Fibroblast of lung (primary cell): ENCODE measurements at regions not wholly inside any gene's neighbourhood (a gene's known extent, or its start where the extent isn't known, plus 50 kb on each side); places are given as distances from the start of the nearest gene placed in this dataset.

Experiments
- DNase-seq, 2 donors: peaks; one replicate each; pipeline versions ENCODE4 v3.0.0 to v3.0.0-alpha.2; 2010; ENCODE audit warnings: low read depth in 2 of 2
- H2AFZ ChIP-seq: 2 replicates; pipeline ENCODE4 v1.5.1; 2012; ENCODE audit warnings: low read length, control low read depth, inconsistent platforms
- H3K27ac ChIP-seq: 2 replicates; pipeline ENCODE4 v1.5.1; 2011; ENCODE audit warnings: low read length, control low read depth; ENCODE audit not compliant: insufficient read depth
- H3K27me3 ChIP-seq: 2 replicates; pipeline ENCODE4 v1.5.1; 2011; ENCODE audit warnings: mild to moderate bottlenecking, low read length; ENCODE audit not compliant: control insufficient read depth, insufficient read depth
- H3K36me3 ChIP-seq: 2 replicates; pipeline ENCODE4 v1.5.1; 2011; ENCODE audit warnings: low read length; ENCODE audit not compliant: control insufficient read depth, insufficient read depth
- H3K4me1 ChIP-seq: 2 replicates; pipeline ENCODE4 v1.5.1; 2011; ENCODE audit warnings: low read length; ENCODE audit not compliant: control insufficient read depth, insufficient read depth; ENCODE audit errors: extremely low read depth
- H3K4me2 ChIP-seq: 2 replicates; pipeline ENCODE4 v1.5.1; 2011; ENCODE audit warnings: low read length, control low read depth; ENCODE audit not compliant: insufficient read depth; ENCODE audit errors: extremely low read depth
- H3K4me3 ChIP-seq, 4 experiments: fragments of 200-600 bp in 1 of 4; sonication (generic) in 1 of 4; replicated peaks in 1 of 4; 2 replicates each; pipeline ENCODE4 v1.5.1; 2011 to 2016; ENCODE audit warnings: low read length in 4 of 4, low read depth in 3 of 4, mild to moderate bottlenecking in 3 of 4, control low read depth in 2 of 4, inconsistent platforms in 1 of 4, mixed read lengths in 1 of 4; ENCODE audit not compliant: insufficient read depth in 1 of 4; ENCODE audit errors: control extremely low read depth in 1 of 4
- H3K79me2 ChIP-seq: 2 replicates; pipeline ENCODE4 v1.5.1; 2012; ENCODE audit warnings: mild to moderate bottlenecking, low read length, inconsistent platforms; ENCODE audit not compliant: control insufficient read depth, insufficient read depth
- H3K9ac ChIP-seq: 2 replicates; pipeline ENCODE4 v1.5.1; 2011; ENCODE audit warnings: mild to moderate bottlenecking, low read length, control low read depth; ENCODE audit not compliant: insufficient read depth
- H3K9me3 ChIP-seq: 2 replicates; pipeline ENCODE4 v1.5.1; 2012; ENCODE audit warnings: low read depth, low read length; ENCODE audit not compliant: control insufficient read depth, insufficient read depth
- H4K20me1 ChIP-seq: 2 replicates; pipeline ENCODE4 v1.5.1; 2011; ENCODE audit warnings: low read length; ENCODE audit not compliant: control insufficient read depth, insufficient read depth; ENCODE audit errors: extremely low read depth
- CTCF ChIP-seq, 2 donors: IDR thresholded peaks in 1 of 2; conservative IDR thresholded peaks in 1 of 2; 1 replicate in 1 of 2; 2 replicates in 1 of 2; pipeline ENCODE4 v1.5.1; 2011 to 2012; ENCODE audit warnings: low read length in 2 of 2, control low read depth in 1 of 2, inconsistent platforms in 1 of 2, low read depth in 1 of 2, mild to moderate bottlenecking in 1 of 2
- EZH2 ChIP-seq: IDR thresholded peaks from 2 replicates; pipeline ENCODE4 v1.5.1; 2012; ENCODE audit warnings: low read length, control low read depth, mild to moderate bottlenecking; ENCODE audit errors: missing control alignments

GRCh38 chr1:47696404-47696736 is 258.5 kb downstream of the FOXD2 start:
- Histone ChIP-seq H3K27ac (no peak overlapping the region), H3K9ac (no peak overlapping the region), H3K4me1 (no peaks in the 10 kb centered on the region), H3K79me2 (no peaks in the 10 kb centered on the region), H3K4me3 (no peak overlapping the region), H3K36me3 (no peaks in the 10 kb centered on the region), H3K4me2 (no peak overlapping the region), H4K20me1 (no peaks in the 10 kb centered on the region), H3K9me3 (no peaks in the 10 kb centered on the region), H2AFZ (no peak overlapping the region), H3K27me3 (no peaks in the 10 kb centered on the region)
- no peak for DNase-seq
- TF ChIP-seq EZH2: no peak
- TF ChIP-seq CTCF (conservative IDR thresholded peaks at IDR 0.05 in 1 of 2, IDR thresholded peaks at IDR 0.05 in 1 of 2; ENCODE audit: low read depth in 1 of 2, low read length in 2 of 2): no peak

- Histone ChIP-seq H3K9ac (no peak overlapping the region), H3K27ac (no peak overlapping the region), H3K27me3 (no peaks in the 10 kb centered on the region), H3K9me3 (no peaks in the 10 kb centered on the region), H3K4me2 (no peak overlapping the region), H3K4me1 (no peaks in the 10 kb centered on the region), H2AFZ (no peak overlapping the region), H4K20me1 (no peaks in the 10 kb centered on the region), H3K4me3 (no peak overlapping the region), H3K79me2 (no peaks in the 10 kb centered on the region), H3K36me3 (no peaks in the 10 kb centered on the region)
- no peak for DNase-seq
- TF ChIP-seq CTCF (conservative IDR thresholded peaks at IDR 0.05 in 1 of 2, IDR thresholded peaks at IDR 0.05 in 1 of 2; ENCODE audit: low read depth in 1 of 2, low read length in 2 of 2) (no peak), EZH2 (no peak)
Observed at GRCh38 chr1:47696737-47697441, 259.0 kb downstream of the FOXD2 start.

GRCh38 chr1:47697616-47698335 is 259.9 kb downstream of the FOXD2 start:
- H3K79me2 ChIP-seq: no peaks in the 10 kb centered on the region
- no peak overlapping the region for H3K4me3 ChIP-seq
- H3K9ac ChIP-seq: no peak overlapping the region
- H3K27ac ChIP-seq: no peak overlapping the region
- no peak for DNase-seq
- TF ChIP-seq EZH2 (no peak), CTCF (conservative IDR thresholded peaks at IDR 0.05 in 1 of 2, IDR thresholded peaks at IDR 0.05 in 1 of 2; ENCODE audit: low read depth in 1 of 2, low read length in 2 of 2) (no peak)
- no peak overlapping the region for H3K4me2 ChIP-seq
- no peaks in the 10 kb centered on the region for H3K4me1 ChIP-seq
- H3K36me3 ChIP-seq: no peaks in the 10 kb centered on the region
- H4K20me1 ChIP-seq: no peaks in the 10 kb centered on the region
- H3K27me3 ChIP-seq: no peaks in the 10 kb centered on the region
- no peaks in the 10 kb centered on the region for H3K9me3 ChIP-seq
- no peak overlapping the region for H2AFZ ChIP-seq
